Right lobe of liver (tissue), 6 donors: ENCODE measurements at regions not wholly inside any gene's neighbourhood (a gene's known extent, or its start where the extent isn't known, plus 50 kb on each side); places are given as distances from the start of the nearest gene placed in this dataset.

Experiments used
- ATAC-seq, 4 donors: fragments of 200-7000 bp; cut with Tn5 transposase; one replicate each; pipeline ENCODE4 v1.9.1; 2020; ENCODE audit warnings: mild to moderate bottlenecking in 4 of 4, moderate library complexity in 4 of 4
- DNase-seq, 3 donors: peaks; one replicate each; pipeline ENCODE4 v3.0.0-alpha.2; 2020
- H3K27ac ChIP-seq, 3 donors: fragments of 200-600 bp; one replicate each; pipeline ENCODE4 v1.8.0; 2022
- H3K27me3 ChIP-seq, 2 donors: fragments of 200-600 bp; one replicate each; pipeline ENCODE4 v1.8.0; 2022
- H3K36me3 ChIP-seq, 4 donors: fragments of 200-600 bp; sonication (generic) in 1 of 4; one replicate each; pipeline versions ENCODE4 v1.5.1 to v1.8.0; 2017 to 2022; ENCODE audit warnings: control low read depth in 1 of 4
- H3K4me1 ChIP-seq, 4 donors: fragments of 200-600 bp; sonication (generic) in 1 of 4; one replicate each; pipeline versions ENCODE4 v1.5.1 to v1.8.0; 2017 to 2022; ENCODE audit warnings: control low read depth in 1 of 4
- H3K4me3 ChIP-seq, 3 donors: fragments of 200-600 bp; one replicate each; pipeline ENCODE4 v1.8.0; 2022
- H3K9me3 ChIP-seq, 4 donors: fragments of 200-600 bp; sonication (generic) in 1 of 4; one replicate each; pipeline versions ENCODE4 v1.5.1 to v1.8.0; 2017 to 2022; ENCODE audit warnings: control low read depth in 1 of 4
- CTCF ChIP-seq, 4 donors: fragments of 200-600 bp in 3 of 4; fragments of 450-650 bp in 1 of 4; IDR thresholded peaks; one replicate each; pipeline versions ENCODE4 v1.5.1 to v1.8.0; 2016 to 2022; ENCODE audit warnings: antibody characterized with exemption in 4 of 4, mild to moderate bottlenecking in 2 of 4
- POLR2A ChIP-seq: fragments of 450-650 bp; IDR thresholded peaks from one replicate; pipeline ENCODE4 v1.6.1; 2017; ENCODE audit warnings: antibody characterized with exemption, mild to moderate bottlenecking
- WGBS: methylation state at CpG from one replicate; pipeline ENCODE4 v1.1.6; 2018; ENCODE audit warnings: low coverage, low lambda C conversion rate; ENCODE audit not compliant: insufficient coverage; ENCODE audit errors: missing lambda C conversion rate; 5-methylcytosine and 5-hydroxymethylcytosine counted together
- intact Hi-C, 2 donors: fragments of 100-400 bp; cut with DNase I; formaldehyde crosslinking; loops; one replicate each; pipeline versions ENCODE4 v1.11.2 to v1.14.1; 2022
- donor health status: DM: no; HTN: yes; CAD: no.
- donor health status: DM: no; HTN: no; CAD: no.
- donor health status: DM: no; HTN: no; CAD: no.
- donor health status: DM: no; HTN: yes; CAD: no.
- donor health status: DM: no; HTN: yes; CAD: no.

DNA sequence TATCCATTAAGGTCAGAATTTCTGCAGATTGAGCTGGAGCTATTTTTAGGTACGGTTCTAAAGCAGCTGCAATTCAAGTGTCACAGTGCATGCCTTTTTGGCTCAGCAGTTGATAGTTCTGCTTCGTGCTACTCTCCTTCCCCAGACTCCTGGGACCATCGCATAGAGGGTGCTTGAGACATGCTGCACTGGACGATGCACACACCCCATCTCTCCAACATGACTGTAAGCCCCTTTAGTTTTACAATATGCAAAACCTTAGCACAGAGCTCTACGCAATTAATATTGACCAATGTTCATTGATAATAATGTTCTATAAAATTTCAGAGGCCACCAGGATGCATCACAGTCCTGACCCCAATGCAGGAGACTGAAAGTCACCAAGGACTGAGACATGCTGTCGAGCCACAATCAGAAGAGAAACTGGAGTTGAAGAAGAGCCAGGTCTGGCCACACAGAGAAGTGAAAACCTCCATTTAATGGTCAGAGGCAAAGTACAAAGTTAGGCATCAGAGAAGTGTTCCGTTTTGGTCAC, 120.9 kb upstream of the ZC3H12C start:
- no peak overlapping the region for H3K4me3 ChIP-seq
- 26% methylated on average over 7 of the region's 7 CpGs for WGBS
- H3K4me1 ChIP-seq: no peaks in the 10 kb centered on the region
- TF ChIP-seq POLR2A (no peak), CTCF (IDR thresholded peaks at IDR 0.05) (no peak)
- no peaks in the 10 kb centered on the region for H3K36me3 ChIP-seq
- H3K27ac ChIP-seq: no peak overlapping the region
- DNase-seq (no peak), ATAC-seq (peak in 3 of 4 donors; percentile 35 to 53 (median 45))
- H3K9me3 ChIP-seq: no peaks in the 10 kb centered on the region
- intact Hi-C loops: no loop called here
- no peaks in the 10 kb centered on the region for H3K27me3 ChIP-seq

DNA sequence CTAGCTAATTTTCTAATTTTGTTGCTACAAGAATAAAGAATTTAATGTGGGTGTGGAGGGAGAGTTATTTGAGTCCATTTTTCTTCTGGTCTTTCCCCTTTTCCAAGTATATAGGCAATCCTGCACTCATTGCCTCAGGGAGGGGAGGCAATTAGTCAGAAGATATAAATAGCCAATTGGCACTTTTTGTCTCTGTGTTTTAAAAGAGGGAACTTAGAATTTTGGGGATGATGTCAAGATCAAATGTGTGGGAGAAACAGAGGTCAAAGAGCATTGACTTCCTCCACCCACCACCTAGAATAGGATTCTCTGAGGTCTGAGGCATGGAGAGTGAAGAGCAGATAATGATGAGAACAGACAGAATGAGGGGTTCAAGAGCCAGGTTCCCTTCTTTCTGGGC, 120.3 kb upstream of the ZC3H12C start:
- no peak for ATAC-seq
- intact Hi-C loops: no loop called here
- Histone ChIP-seq H3K4me3 (no peak overlapping the region), H3K27me3 (no peaks in the 10 kb centered on the region), H3K27ac (no peak overlapping the region), H3K36me3 (no peaks in the 10 kb centered on the region), H3K9me3 (no peaks in the 10 kb centered on the region), H3K4me1 (no peaks in the 10 kb centered on the region)
- DNase-seq: no peak
- TF ChIP-seq POLR2A (no peak), CTCF (IDR thresholded peaks at IDR 0.05) (no peak)

GRCh38 chr11:109973486-109973885, 119.7 kb upstream of the ZC3H12C start:
- DNase-seq: no peak
- Histone ChIP-seq H3K4me1 (no peaks in the 10 kb centered on the region), H3K36me3 (no peaks in the 10 kb centered on the region), H3K27me3 (no peaks in the 10 kb centered on the region), H3K4me3 (no peak overlapping the region), H3K9me3 (no peaks in the 10 kb centered on the region), H3K27ac (no peak overlapping the region)
- ATAC-seq: no peak
- intact Hi-C loops: no loop called here
- no peak for TF ChIP-seq CTCF (IDR thresholded peaks at IDR 0.05)
- no peak for TF ChIP-seq POLR2A
- WGBS: 56% methylated on average over 5 of the region's 5 CpGs

- no peaks in the 10 kb centered on the region for H3K4me1 ChIP-seq
- intact Hi-C loops: no loop called here
- no peak for TF ChIP-seq CTCF (IDR thresholded peaks at IDR 0.05)
- no peak for TF ChIP-seq POLR2A
- ATAC-seq (no peak), DNase-seq (no peak)
- H3K36me3 ChIP-seq: no peaks in the 10 kb centered on the region
- WGBS: 32% methylated on average over 3 of the region's 3 CpGs
- H3K9me3 ChIP-seq: no peaks in the 10 kb centered on the region
- no peak overlapping the region for H3K4me3 ChIP-seq
- H3K27me3 ChIP-seq: no peaks in the 10 kb centered on the region
- H3K27ac ChIP-seq: no peak overlapping the region
These were observed 118.7 kb upstream of the ZC3H12C start for GRCh38 chr11:109974523-109974922.

DNA sequence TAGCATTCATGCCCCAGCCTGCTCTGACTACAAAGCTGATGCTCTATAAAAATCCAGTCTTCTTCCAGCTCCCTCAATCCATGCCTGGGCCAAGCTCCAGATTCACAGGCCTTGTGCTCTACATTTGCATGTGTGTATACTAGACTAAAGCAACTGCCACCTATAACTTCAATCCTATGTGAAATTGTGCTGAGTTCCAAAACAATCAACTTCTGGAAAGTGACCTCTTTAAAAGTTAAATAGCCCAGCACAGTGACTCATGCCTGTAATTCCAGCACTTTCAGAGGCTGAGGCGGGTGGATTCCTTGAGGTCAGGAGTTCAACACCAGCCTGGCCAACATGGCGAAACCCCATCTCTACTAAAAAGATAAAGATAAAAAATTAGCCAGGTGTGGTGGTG, 114.3 kb upstream of the ZC3H12C start:
- WGBS: no CpG with 5 or more reads among the region's 2 CpGs
- H3K36me3 ChIP-seq: no peaks in the 10 kb centered on the region
- no peaks in the 10 kb centered on the region for H3K4me1 ChIP-seq
- intact Hi-C loops: no loop called here
- ATAC-seq (no peak), DNase-seq (no peak)
- H3K27ac ChIP-seq: no peak overlapping the region
- H3K9me3 ChIP-seq: no peaks in the 10 kb centered on the region
- no peak for TF ChIP-seq POLR2A
- no peak for TF ChIP-seq CTCF (IDR thresholded peaks at IDR 0.05)
- no peak overlapping the region for H3K4me3 ChIP-seq
- H3K27me3 ChIP-seq: no peaks in the 10 kb centered on the region
